Forelimb muscle (tissue), 1 donor: ENCODE measurements at regions not wholly inside any gene's neighbourhood (a gene's known extent, or its start where the extent isn't known, plus 50 kb on each side); places are given as distances from the start of the nearest gene placed in this dataset.

ENCODE experiments used
- DNase-seq: peaks from one replicate; pipeline ENCODE4 v3.0.0-alpha.2; 2013; ENCODE audit warnings: low read depth

GRCh38 chr5:58151414-58151813 is 308.5 kb downstream of the PLK2 start:
- DNase-seq: no peak

GRCh38 chr5:58150926-58151325 is 309.0 kb downstream of the PLK2 start:
- DNase-seq: no peak

DNA sequence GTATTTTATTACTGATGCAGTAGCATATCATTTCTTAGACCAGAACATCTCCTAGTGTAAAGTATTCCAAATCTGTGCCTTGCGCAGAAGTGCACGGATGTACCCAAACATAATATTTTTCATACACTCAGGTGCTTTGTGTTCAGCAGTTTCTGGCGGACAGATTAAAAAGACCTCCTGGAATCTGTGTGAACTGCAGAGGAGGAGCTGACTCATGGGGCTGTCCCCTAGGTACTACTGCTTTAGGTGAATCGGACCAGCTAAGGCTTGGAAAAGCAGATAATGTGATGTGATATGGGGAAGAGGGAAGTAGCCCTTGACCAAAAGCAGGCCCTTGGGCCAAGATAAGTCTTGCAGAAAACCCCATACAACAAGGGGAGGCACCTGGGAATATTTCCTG is 310.1 kb downstream of the PLK2 start:
- no peak for DNase-seq

DNA sequence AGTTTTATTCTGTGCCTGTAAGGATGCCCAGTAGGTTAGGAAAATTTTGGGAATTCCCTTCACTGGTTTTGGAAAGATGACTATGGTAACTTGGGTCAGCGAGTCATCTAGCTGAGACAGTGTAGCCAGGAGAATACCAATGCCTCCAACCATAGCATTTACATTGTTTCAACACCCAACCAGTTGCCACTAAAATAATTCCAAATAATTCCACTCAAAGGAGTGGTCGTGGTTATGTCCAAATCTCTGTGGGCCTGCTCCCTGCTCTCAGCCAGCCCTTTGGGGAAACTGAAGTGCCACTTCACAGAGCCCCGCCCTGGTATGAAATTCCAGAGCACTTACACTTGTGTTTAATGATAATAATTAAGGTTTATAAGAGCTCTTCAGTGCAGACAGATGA is 310.5 kb downstream of the PLK2 start:
- DNase-seq: no peak

- no peak for DNase-seq
These were observed 311.6 kb downstream of the PLK2 start for GRCh38 chr5:58148254-58148775.

DNA sequence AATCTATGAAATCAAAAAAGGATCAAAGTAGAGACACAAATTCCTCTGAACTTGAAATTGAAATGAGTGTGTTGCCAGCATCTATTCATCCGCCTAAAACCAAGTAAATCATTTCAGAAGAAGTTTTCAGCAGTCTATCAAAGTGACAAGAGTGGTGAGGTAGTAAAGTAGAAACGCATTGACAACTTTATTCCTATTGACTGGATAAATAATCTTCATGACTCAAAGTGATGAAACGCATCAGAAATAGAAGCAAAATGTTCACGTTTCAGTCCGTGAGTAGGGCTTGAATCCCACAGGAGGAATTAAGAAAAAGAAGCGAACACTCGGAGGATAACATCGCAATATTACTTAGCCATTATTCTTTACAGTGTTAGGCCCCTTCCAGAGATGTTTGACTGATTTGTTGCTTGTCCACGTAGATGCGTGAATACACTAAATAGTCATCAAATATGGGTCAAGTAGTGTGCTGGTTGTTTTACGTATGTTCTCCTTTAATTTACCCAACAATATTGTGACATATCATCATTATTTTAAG is 314.4 kb downstream of the PLK2 start:
- DNase-seq: no peak

- DNase-seq: no peak
These were observed 316.2 kb downstream of the PLK2 start for GRCh38 chr5:58143727-58144126.

DNA sequence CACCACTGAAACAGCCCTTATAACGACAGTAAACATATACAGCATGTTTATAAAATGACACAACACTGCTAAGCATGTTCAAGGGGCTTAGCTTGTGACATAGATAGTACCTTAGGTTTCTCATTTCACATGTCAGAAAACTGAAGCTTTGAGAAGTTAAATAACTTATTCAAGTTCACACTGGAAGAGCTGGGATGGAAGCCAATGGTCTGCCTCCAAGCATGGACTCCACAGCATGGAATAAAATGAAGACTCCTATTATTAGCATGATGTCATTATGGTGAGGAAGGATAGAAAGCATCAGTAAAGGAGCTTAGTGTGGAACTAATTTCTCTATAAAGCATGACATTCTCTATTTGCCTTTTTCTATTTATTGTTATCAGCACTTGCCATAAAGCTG is 316.7 kb downstream of the PLK2 start:
- no peak for DNase-seq

GRCh38 chr5:58138791-58139190 is 321.1 kb downstream of the PLK2 start:
- DNase-seq: no peak

- no peak for DNase-seq
These were observed 323.5 kb downstream of the PLK2 start for GRCh38 chr5:58136406-58136805.

GRCh38 chr5:58135571-58136335 is 324.1 kb downstream of the PLK2 start:
- DNase-seq: no peak

- DNase-seq: no peak
These were observed 326.1 kb downstream of the PLK2 start for GRCh38 chr5:58133631-58134296.

DNA sequence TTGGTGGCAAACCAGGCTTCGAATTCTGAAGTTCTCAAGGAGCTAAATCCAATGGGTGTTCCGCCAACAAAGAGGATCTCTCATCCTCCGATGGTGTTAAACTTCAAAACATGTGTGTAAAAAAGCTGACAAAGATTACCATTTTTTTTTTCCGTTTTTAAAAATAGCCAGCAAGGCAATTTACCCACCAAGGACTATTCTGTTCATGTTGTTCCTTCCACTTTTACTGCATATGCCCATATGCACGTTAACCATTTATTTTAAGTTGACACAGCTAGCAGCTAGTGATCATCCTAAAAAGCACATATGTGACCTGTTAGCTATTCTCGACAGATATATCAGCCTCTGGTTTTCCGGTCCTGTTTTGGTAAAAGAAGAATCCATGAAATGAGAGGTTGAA is 326.7 kb downstream of the PLK2 start:
- no peak for DNase-seq

DNA sequence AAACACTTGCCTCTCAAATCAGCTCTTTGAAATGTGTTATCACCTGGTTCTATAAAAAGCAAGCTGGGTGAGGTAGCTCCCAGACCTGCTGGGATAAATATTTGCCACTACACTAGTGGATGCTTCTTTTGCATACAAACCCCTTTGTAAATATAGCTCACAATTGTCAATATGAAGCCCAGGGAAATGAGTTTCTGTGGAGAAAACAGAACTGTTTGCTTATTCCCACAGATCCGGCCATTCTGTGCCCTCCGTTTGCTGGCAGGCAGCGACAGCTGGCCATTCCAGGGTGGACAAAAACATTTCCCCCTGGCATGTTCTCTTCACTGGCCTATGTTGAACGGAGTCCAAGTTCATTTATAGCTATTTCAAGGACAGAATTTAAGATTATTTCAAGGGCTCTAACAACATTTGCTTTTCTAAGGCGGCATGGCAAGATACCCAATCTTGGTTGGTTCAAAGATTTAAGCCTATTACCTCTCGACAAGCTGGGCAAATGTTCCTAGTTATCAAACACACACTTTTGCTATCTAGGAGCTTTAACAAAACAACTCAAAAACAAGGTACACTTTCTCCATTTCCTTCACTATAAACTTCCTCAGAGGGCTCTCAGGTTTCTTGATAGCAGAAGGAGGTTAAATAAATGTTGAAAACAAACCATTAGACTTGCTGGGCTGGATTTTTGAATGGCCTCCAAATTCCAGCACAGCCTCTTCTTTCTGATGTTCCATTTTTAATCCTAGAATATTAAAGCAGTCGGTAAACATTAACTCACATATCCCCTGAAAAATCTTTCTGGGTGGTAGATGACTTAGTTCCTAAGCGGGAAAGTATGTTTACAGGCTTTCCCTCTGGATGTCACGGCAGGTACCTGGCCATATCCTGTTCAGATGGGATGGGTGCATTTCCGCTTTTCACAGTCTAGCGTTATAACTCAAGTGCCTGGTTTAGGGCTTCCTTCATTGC is 332.3 kb downstream of the PLK2 start:
- DNase-seq: no peak

- DNase-seq: no peak
These were observed 336.4 kb downstream of the PLK2 start for GRCh38 chr5:58123501-58123900.

- no peak for DNase-seq
These were observed 337.0 kb downstream of the PLK2 start for GRCh38 chr5:58122848-58123392.

GRCh38 chr5:58122157-58122556 is 337.7 kb downstream of the PLK2 start:
- no peak for DNase-seq

GRCh38 chr5:58121391-58121790 is 338.5 kb downstream of the PLK2 start:
- DNase-seq: no peak

GRCh38 chr5:58117542-58117941 is 342.3 kb downstream of the PLK2 start:
- DNase-seq: no peak

GRCh38 chr5:58116346-58116745 is 343.5 kb downstream of the PLK2 start:
- no peak for DNase-seq

DNA sequence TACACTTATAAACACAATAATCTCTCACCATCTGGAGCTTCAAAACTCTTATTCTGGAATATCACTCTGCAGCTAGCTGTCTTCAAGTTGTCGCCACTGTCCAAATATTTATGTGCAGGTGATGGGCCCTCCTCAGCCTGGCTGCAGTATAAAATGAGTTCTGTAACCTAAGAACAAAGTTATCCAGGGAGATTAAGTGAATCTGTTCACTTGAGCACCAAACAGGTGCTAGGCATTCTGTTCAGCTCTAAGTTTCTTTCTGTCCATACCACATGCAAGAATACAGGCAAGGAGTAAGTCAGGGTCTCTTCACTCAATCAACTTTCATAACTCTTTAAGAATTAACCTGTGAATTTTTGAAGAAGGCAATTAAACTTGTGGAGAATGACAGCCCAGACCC is 344.1 kb downstream of the PLK2 start:
- no peak for DNase-seq

- DNase-seq: no peak
These were observed 345.6 kb downstream of the PLK2 start for GRCh38 chr5:58114324-58114723.
